ENCODE measurements at regions not wholly inside any gene's neighbourhood (a gene's known extent, or its start where the extent isn't known, plus 50 kb on each side); places are given as distances from the start of the nearest gene placed in this dataset.
"Not testable (repeated sequence)": the region's sequence is repeated elsewhere in the genome, so short reads cannot be mapped to it uniquely, and the experiment has no call there.

DNA sequence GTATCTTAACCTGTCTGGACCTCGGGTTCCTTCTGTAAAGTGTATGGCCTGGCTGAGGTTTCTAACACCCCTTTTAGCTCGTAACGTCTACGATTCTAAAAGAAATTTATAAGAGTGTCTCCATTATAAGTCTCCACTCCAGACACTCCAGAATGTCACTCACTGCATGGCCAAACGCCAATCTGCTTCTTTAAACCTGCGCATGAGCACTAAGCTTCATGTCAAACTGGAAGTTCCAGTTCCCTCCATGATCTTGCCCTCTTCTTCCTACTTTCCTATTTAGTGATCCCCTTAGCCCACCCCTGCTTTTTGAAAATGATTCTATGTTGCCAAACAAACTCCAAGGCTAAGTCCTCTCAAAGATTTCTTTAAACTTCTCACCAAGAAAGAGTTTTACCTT, 241.4 kb upstream of the NPVF start:
- H3K4me1 ChIP-seq, result no peaks in the 10 kb centered on the region
- H3K9me3 ChIP-seq (replicated peaks), result no peaks in the 10 kb centered on the region
- no peak overlapping the region for H3K27ac ChIP-seq (replicated peaks)
- TF ChIP-seq, protein P1, sequence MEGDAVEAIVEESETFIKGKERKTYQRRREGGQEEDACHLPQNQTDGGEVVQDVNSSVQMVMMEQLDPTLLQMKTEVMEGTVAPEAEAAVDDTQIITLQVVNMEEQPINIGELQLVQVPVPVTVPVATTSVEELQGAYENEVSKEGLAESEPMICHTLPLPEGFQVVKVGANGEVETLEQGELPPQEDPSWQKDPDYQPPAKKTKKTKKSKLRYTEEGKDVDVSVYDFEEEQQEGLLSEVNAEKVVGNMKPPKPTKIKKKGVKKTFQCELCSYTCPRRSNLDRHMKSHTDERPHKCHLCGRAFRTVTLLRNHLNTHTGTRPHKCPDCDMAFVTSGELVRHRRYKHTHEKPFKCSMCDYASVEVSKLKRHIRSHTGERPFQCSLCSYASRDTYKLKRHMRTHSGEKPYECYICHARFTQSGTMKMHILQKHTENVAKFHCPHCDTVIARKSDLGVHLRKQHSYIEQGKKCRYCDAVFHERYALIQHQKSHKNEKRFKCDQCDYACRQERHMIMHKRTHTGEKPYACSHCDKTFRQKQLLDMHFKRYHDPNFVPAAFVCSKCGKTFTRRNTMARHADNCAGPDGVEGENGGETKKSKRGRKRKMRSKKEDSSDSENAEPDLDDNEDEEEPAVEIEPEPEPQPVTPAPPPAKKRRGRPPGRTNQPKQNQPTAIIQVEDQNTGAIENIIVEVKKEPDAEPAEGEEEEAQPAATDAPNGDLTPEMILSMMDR (IDR thresholded peaks at IDR 0.05; ENCODE audit: borderline replicate concordance), result no peak
- peaks cover 9% of the 10 kb centered on the region for H3K27me3 ChIP-seq (ENCODE audit: low read depth)
- DNase-seq, result no peak
- intact Hi-C loops (cut with micrococcal nuclease), result no loop called here
- H3K36me3 ChIP-seq, result no peaks in the 10 kb centered on the region
- H3K4me3 ChIP-seq, result no peak overlapping the region

DNA sequence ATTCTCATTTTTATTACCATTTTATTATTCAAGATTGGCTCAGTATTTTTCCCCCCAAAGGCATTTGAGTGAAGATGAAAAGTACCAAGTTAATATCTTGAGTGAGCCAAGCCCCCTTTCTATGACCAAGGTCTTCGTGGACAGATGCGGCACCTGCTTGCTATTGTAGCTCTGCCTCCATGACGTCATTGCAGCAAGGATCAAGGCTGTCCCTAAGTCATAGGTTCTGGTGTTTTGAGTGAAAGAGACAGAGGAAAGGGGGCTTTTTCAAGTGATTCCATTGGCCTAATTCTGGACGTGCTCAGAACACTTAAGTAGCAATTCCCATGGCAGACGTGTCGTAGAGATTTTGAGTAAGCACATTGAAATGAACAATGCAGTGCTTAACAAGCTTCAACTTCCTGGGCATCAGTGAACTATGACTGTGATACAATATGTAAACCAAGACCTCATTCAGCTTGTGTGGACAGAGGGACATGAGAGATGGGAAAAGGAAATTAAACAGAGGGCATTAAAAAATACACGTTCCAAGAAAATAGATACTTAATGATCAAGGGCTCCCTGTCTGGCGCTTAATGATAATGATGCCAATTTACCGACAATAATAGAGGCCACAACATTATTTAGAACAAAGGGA, 248.7 kb upstream of the NPVF start:
- Histone ChIP-seq H3K4me3 (no peak overlapping the region), H3K4me1 (no peaks in the 10 kb centered on the region), H3K27ac (replicated peaks) (no peak overlapping the region), H3K9me3 (replicated peaks) (no peaks in the 10 kb centered on the region), H3K36me3 (no peaks in the 10 kb centered on the region), H3K27me3 (ENCODE audit: low read depth) (peaks cover 3% of the 10 kb centered on the region)
- TF ChIP-seq, protein P1 (IDR thresholded peaks at IDR 0.05; ENCODE audit: borderline replicate concordance), result no peak
- intact Hi-C loops (cut with micrococcal nuclease), result no loop called here
- DNase-seq, result no peak

DNA sequence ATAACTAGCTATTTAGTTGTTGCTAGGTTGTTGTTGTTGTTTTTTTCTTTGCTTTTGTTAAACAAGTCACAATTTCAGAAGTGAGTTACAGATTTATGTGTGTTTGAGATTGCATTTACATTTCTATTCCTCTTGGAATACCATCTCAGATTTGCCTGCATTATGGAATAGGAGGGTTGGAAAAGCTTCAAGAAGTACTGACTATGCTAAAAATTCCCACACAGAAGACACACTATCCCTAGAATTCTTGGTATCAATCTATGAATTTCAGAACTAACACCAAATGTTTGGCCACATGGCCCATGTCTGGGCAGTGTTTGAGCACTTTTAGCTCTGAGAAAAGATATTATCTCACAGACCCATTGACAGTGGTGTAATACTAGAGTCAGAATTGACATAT, 249.9 kb upstream of the NPVF start:
- H3K4me3 ChIP-seq; H3K4me1 ChIP-seq; H3K27ac ChIP-seq (replicated peaks); DNase-seq; intact Hi-C loops (cut with micrococcal nuclease); H3K27me3 ChIP-seq (ENCODE audit: low read depth); H3K36me3 ChIP-seq; H3K9me3 ChIP-seq (replicated peaks): not testable (repeated sequence)

DNA sequence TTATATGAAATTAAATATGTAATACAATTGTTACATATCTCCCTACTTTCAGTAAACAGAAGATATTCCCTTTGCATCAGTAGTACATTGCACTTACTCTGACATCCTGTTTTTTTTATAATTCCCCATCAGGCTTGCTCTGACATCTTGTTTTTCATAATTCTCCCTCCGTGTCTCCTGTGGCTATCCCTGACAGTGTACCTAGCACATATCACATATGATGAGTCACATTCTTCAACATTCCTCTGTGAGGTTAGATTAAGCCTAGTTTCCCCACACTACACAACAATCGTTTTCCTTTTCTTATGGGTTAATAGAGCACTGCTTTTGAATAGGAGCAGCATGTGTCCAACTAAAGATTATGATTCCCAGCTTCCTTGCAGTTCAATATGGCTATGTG, 250.6 kb upstream of the NPVF start:
- no peak overlapping the region for H3K27ac ChIP-seq (replicated peaks)
- H3K27me3 ChIP-seq (ENCODE audit: low read depth), result no peaks in the 10 kb centered on the region
- H3K9me3 ChIP-seq (replicated peaks), result no peaks in the 10 kb centered on the region
- no peak for DNase-seq
- no peak overlapping the region for H3K4me3 ChIP-seq
- H3K36me3 ChIP-seq, result no peaks in the 10 kb centered on the region
- intact Hi-C loops (cut with micrococcal nuclease), result no loop called here
- H3K4me1 ChIP-seq, result no peaks in the 10 kb centered on the region
- TF ChIP-seq, protein P1 (IDR thresholded peaks at IDR 0.05; ENCODE audit: borderline replicate concordance), result no peak

DNA sequence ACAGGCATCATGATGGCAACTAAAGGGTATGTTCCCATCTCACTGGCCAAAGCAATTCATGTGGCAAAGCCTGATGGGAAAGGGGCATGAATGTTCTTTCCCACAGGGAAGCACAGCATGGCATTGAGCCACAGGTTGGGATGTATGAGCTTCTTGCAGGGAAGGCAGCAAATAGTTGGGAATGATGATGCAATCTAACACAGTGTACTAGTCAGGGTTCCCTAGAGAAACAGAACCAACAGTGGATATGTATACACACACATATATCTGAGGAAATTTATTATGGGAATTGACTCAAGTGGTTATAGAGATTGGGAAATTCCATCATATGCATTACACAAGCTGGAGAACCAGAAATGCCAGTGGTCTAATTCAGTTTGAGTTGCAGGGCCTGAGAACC, 253.6 kb upstream of the NPVF start:
- Histone ChIP-seq H3K9me3 (replicated peaks) (no peaks in the 10 kb centered on the region), H3K36me3 (no peaks in the 10 kb centered on the region), H3K4me3 (no peak overlapping the region), H3K27ac (replicated peaks) (no peak overlapping the region), H3K4me1 (no peaks in the 10 kb centered on the region), H3K27me3 (ENCODE audit: low read depth) (no peaks in the 10 kb centered on the region)
- intact Hi-C loops (cut with micrococcal nuclease), result no loop called here
- no peak for DNase-seq
- TF ChIP-seq, protein P1 (IDR thresholded peaks at IDR 0.05; ENCODE audit: borderline replicate concordance), result no peak

DNA sequence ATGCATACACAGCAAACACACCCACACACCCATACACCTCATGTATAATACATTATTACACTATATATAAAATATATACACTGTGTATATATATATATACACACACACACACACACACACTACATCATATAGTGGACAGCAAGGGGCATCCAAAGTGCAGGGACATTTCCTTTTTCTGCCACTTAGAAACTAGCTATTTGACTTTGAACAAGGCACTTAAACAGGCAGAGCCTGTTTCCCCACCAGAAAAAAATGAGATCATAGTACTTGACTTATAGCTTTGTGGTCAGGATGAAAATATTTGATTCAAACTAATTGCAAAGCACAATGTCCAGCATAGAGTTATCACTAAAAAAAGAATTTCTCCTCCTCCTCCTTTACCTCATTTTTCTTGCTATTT, 254.3 kb upstream of the NPVF start:
- no peaks in the 10 kb centered on the region for H3K27me3 ChIP-seq (ENCODE audit: low read depth)
- no peaks in the 10 kb centered on the region for H3K36me3 ChIP-seq
- intact Hi-C loops (cut with micrococcal nuclease), result no loop called here
- no peaks in the 10 kb centered on the region for H3K4me1 ChIP-seq
- no peaks in the 10 kb centered on the region for H3K9me3 ChIP-seq (replicated peaks)
- no peak for DNase-seq
- no peak overlapping the region for H3K4me3 ChIP-seq
- TF ChIP-seq, protein P1 (IDR thresholded peaks at IDR 0.05; ENCODE audit: borderline replicate concordance), result no peak
- no peak overlapping the region for H3K27ac ChIP-seq (replicated peaks)

All from left ventricle myocardium inferior (tissue), 1 donor.